GM12878 (cell line): ENCODE measurements at regions not wholly inside any gene's neighbourhood (a gene's known extent, or its start where the extent isn't known, plus 50 kb on each side); places are given as distances from the start of the nearest gene placed in this dataset.

Experiments used
- ATAC-seq: fragments of 200-7000 bp; cut with Tn5 transposase; 3 replicates; pipeline ENCODE4 v1.9.1; 2020; ENCODE audit warnings: mild to moderate bottlenecking, moderate library complexity
- BruUV-seq: library from RNA; stranded (reverse); fragments of 400-500 nt; replicated peaks from 2 replicates; lab custom pipeline; 2021; lab: Mats Ljungman, UMichigan
- CTCF ChIA-PET: fragments of 300-600 bp; sonication (Branson Sonifier 250); formaldehyde crosslinking; extraction: SDS; loops from one replicate; lab custom pipeline; 2021; ENCODE audit warnings: inconsistent platforms; lab: Yijun Ruan, JAX
- POLR2A ChIA-PET: fragments of 350-600 bp; formaldehyde crosslinking; extraction: SDS; loops from one replicate; lab custom pipeline; 2021; ENCODE audit warnings: inconsistent platforms; lab: Charles Lee
- RAD21 ChIA-PET: fragments of 300-600 bp; sonication (Branson Sonifier 250); formaldehyde crosslinking; loops from one replicate; lab custom pipeline; 2023; ENCODE audit warnings: antibody characterized with exemption; ENCODE audit not compliant: unreplicated experiment; lab: Charles Lee
- SMC1A ChIA-PET: fragments of 300-600 bp; sonication (Branson Sonifier 250); formaldehyde crosslinking; loops from one replicate; lab custom pipeline; 2023; ENCODE audit not compliant: unreplicated experiment, uncharacterized antibody; lab: Charles Lee
- DNase-seq: peaks from one replicate; pipeline ENCODE4 v3.0.0-alpha.2; 2011; ENCODE audit warnings: low read depth, low spot score
- FAIRE-seq: peaks from 3 replicates; lab custom pipeline; 2011; peaks lifted over from hg19 to GRCh38; lab: Jason Lieb, UNC
- H2AFZ ChIP-seq: 2 replicates; pipeline ENCODE4 v1.6.0; 2011; ENCODE audit warnings: low read depth, low read length, control low read depth; ENCODE audit not compliant: control insufficient read depth
- H3K27ac ChIP-seq: 2 replicates; pipeline ENCODE4 v1.5.1; 2011; ENCODE audit warnings: control low read depth; ENCODE audit not compliant: control insufficient read depth, insufficient read depth
- H3K27me3 ChIP-seq, 2 experiments: replicated peaks in 1 of 2; 2 replicates each; pipeline versions ENCODE4 v1.6.0 to v1.6.1; 2011; ENCODE audit warnings: low read length in 1 of 2; ENCODE audit not compliant: control insufficient read depth in 2 of 2, insufficient read depth in 2 of 2
- H3K36me3 ChIP-seq, 2 experiments: 2 replicates each; pipeline ENCODE4 v1.5.1; 2011; ENCODE audit warnings: low read length in 1 of 2; ENCODE audit not compliant: control insufficient read depth in 2 of 2, insufficient read depth in 2 of 2
- H3K4me1 ChIP-seq: 2 replicates; pipeline ENCODE4 v1.6.1; 2011; ENCODE audit warnings: mild to moderate bottlenecking, low read length, moderate library complexity, mixed read lengths; ENCODE audit not compliant: control insufficient read depth, insufficient read depth
- H3K4me2 ChIP-seq: 2 replicates; pipeline ENCODE4 v1.6.0; 2011; ENCODE audit warnings: control low read depth; ENCODE audit not compliant: control insufficient read depth, insufficient read depth
- H3K4me3 ChIP-seq: fragments of 200-600 bp; sonication (generic); 2 replicates; pipeline ENCODE4 v1.5.1; 2016
- H3K79me2 ChIP-seq: 2 replicates; pipeline ENCODE4 v1.6.0; 2011; ENCODE audit warnings: low read length; ENCODE audit not compliant: control insufficient read depth, insufficient read depth
- H3K9ac ChIP-seq: 2 replicates; pipeline ENCODE4 v1.8.0; 2011; ENCODE audit warnings: low read length, control low read depth, mixed read lengths; ENCODE audit not compliant: control insufficient read depth, insufficient read depth
- H3K9me3 ChIP-seq: replicated peaks from 3 replicates; pipeline ENCODE4 v1.5.1; 2011; ENCODE audit warnings: mild to moderate bottlenecking, low read length; ENCODE audit not compliant: control insufficient read depth, insufficient read depth
- H4K20me1 ChIP-seq: 2 replicates; pipeline ENCODE4 v1.6.0; 2011; ENCODE audit not compliant: control insufficient read depth, insufficient read depth
- CEBPB ChIP-seq, 2 experiments: fragments of 150-350 bp in 1 of 2; IDR thresholded peaks; 2 replicates each; pipeline ENCODE4 v1.6.1; 2012 to 2014; ENCODE audit warnings: low read depth in 2 of 2, low read length in 2 of 2, borderline replicate concordance in 1 of 2, inconsistent platforms in 1 of 2
- ETV6 ChIP-seq, 2 experiments: fragments of 450-650 bp in 1 of 2; IDR thresholded peaks in 1 of 2; conservative IDR thresholded peaks in 1 of 2; 2 replicates each; pipeline ENCODE4 v1.6.1; 2014; ENCODE audit warnings: antibody characterized with exemption in 1 of 2, borderline replicate concordance in 1 of 2, low read depth in 1 of 2, mild to moderate bottlenecking in 1 of 2, moderate library complexity in 1 of 2
- HDAC2 ChIP-seq: fragments of 200-600 bp; sonication (generic); IDR thresholded peaks from 2 replicates; pipeline ENCODE4 v1.6.1; 2017
- IKZF1 ChIP-seq: fragments of 450-650 bp; conservative IDR thresholded peaks from 2 replicates; pipeline ENCODE4 v1.6.1; 2017; ENCODE audit warnings: antibody characterized with exemption, mild to moderate bottlenecking
- IKZF2 ChIP-seq, 2 experiments: fragments of 450-650 bp; IDR thresholded peaks; 2 replicates each; pipeline ENCODE4 v1.6.1; 2017; ENCODE audit warnings: mild to moderate bottlenecking in 2 of 2, moderate library complexity in 2 of 2
- JUND ChIP-seq: IDR thresholded peaks from 2 replicates; pipeline ENCODE4 v1.6.1; 2012; ENCODE audit warnings: low read depth, mild to moderate bottlenecking, low read length, improper control_type of control experiment, moderate library complexity
- MYB ChIP-seq: fragments of 150-350 bp; IDR thresholded peaks from 2 replicates; pipeline ENCODE4 v1.6.1; 2014; ENCODE audit warnings: mild to moderate bottlenecking, low read depth, low read length, borderline replicate concordance
- PAX8 ChIP-seq: fragments of 450-650 bp; IDR thresholded peaks from 2 replicates; pipeline ENCODE4 v1.6.1; 2017; ENCODE audit warnings: mild to moderate bottlenecking, moderate library complexity
- RAD21 ChIP-seq: IDR thresholded peaks from 2 replicates; pipeline ENCODE4 v1.6.1; 2011; ENCODE audit warnings: mild to moderate bottlenecking, low read depth, low read length, moderate library complexity; ENCODE audit not compliant: insufficient read depth
- SMC3 ChIP-seq: IDR thresholded peaks from 2 replicates; pipeline ENCODE4 v1.6.1; 2011; ENCODE audit warnings: low read length, improper control_type of control experiment, borderline replicate concordance
- SP1 ChIP-seq: IDR thresholded peaks from one replicate; pipeline ENCODE4 v1.6.1; 2011; ENCODE audit warnings: low read depth, low read length
- TAF1 ChIP-seq: IDR thresholded peaks from 2 replicates; pipeline ENCODE4 v1.6.1; 2011; ENCODE audit warnings: mild to moderate bottlenecking, low read depth, low read length, borderline replicate concordance
- YBX1 ChIP-seq: fragments of 450-650 bp; IDR thresholded peaks from 2 replicates; pipeline ENCODE4 v1.6.1; 2016; ENCODE audit warnings: antibody characterized with exemption
- YY1 ChIP-seq: IDR thresholded peaks from 2 replicates; pipeline ENCODE4 v1.6.1; 2011; ENCODE audit warnings: low read depth, mild to moderate bottlenecking, low read length
- ZNF207 ChIP-seq: fragments of 450-650 bp; IDR thresholded peaks from 2 replicates; pipeline ENCODE4 v1.6.1; 2014; ENCODE audit warnings: antibody characterized with exemption, mild to moderate bottlenecking, borderline replicate concordance
- WGBS: methylation state at CpG from one replicate; pipeline ENCODE4 v1.1.6; 2016; ENCODE audit warnings: low lambda C conversion rate; ENCODE audit not compliant: insufficient replicate concordance, insufficient coverage; ENCODE audit errors: missing lambda C conversion rate; 5-methylcytosine and 5-hydroxymethylcytosine counted together
- in situ Hi-C: fragments of 300-500 bp; cut with MboI; formaldehyde crosslinking; loops from 9 replicates; pipeline ENCODE4 v1.14.3; 2018; ENCODE audit warnings: mixed read lengths
- intact Hi-C: fragments of 100-400 bp; cut with micrococcal nuclease; formaldehyde crosslinking; loops from one replicate; pipeline ENCODE4 v1.14.2; 2022; ENCODE audit not compliant: unreplicated experiment
- TF ChIP-seq, protein P1 (sequence below): fragments of 450-650 bp; IDR thresholded peaks from 2 replicates; pipeline ENCODE4 v1.6.1; 2017; ENCODE audit warnings: low read depth, mild to moderate bottlenecking, moderate library complexity
- TF ChIP-seq, protein P2 (sequence below): fragments of 450-650 bp; IDR thresholded peaks from 2 replicates; pipeline ENCODE4 v1.6.1; 2016; ENCODE audit warnings: mild to moderate bottlenecking

DNA sequence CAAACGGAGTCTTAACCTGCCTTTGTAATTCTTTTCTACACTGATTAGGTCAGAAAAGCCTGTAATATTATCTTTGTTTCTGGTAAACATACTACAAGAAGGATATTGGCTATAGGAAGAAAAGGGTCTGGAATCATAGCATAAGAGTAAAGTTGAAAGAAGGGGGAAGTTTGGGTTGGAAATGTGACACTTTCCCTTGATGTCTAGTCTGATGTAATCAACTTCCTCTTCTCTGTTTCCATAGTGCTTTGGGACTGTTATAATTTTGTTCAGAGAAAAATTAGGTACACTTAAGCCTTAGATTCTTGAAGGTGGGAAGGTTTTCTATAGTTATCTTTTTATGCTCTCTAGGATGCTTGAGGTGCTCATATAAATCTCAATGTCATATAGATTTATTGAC is 322.2 kb downstream of the AEBP2 start:
- no peak overlapping the region for H2AFZ ChIP-seq
- FAIRE-seq, result no peak

DNA sequence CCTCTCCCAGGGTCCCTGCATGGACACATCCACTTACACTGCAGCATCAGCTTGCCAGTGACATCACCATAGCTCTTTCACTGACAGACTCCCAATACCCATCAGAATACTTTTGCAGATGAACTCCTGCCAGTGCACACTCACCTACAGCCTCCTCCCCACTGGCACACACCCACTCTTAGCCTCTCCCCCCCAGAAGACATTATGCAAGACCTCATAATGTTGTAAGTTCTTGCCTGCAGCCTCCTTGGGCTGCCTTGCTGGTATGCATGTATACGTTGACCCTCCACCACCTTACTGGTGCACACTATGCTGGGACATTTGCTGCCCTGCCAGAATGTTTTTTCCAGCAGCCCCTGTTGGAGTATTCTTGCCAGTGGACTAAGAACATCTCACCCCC is 324.2 kb downstream of the AEBP2 start:
- no peak for ATAC-seq
- POLR2A ChIA-PET, result no interaction called here
- WGBS, result 4% methylated on average over 1 of the region's 1 CpG
- no peak overlapping the region for H3K27ac ChIP-seq
- H3K9ac ChIP-seq, result no peak overlapping the region
- no peaks in the 10 kb centered on the region for H3K27me3 ChIP-seq
- H3K36me3 ChIP-seq, result no peaks in the 10 kb centered on the region
- H4K20me1 ChIP-seq, result no peaks in the 10 kb centered on the region
- in situ Hi-C loops, result no loop called here
- CTCF ChIA-PET, result no interaction called here
- no peak for DNase-seq
- RAD21 ChIA-PET, result interaction anchor here (1.2 to 1.6 kb wide), 2 partner anchors 15 to 131 kb away, joined by 3 to 4 read pairs; no protein-coding TSS in a partner anchor
- H3K79me2 ChIP-seq, result no peaks in the 10 kb centered on the region
- FAIRE-seq, result no peak
- no peak overlapping the region for H3K4me2 ChIP-seq
- intact Hi-C loops, result no loop called here
- H3K9me3 ChIP-seq, result no peaks in the 10 kb centered on the region
- SMC1A ChIA-PET, result interaction anchor here (0.6 to 1.1 kb wide), 2 partner anchors 23 to 1917 kb away, joined by 3 read pairs; no protein-coding TSS in a partner anchor
- no peak overlapping the region for H3K4me3 ChIP-seq
- no peaks in the 10 kb centered on the region for H3K4me1 ChIP-seq
- no TSS peak for BruUV-seq
- H2AFZ ChIP-seq, result no peak overlapping the region
- no peak for TF ChIP-seq HDAC2
- TF ChIP-seq MYB, result no peak
- TF ChIP-seq SP1, result no peak
- no peak for TF ChIP-seq PAX8
- no peak for TF ChIP-seq YBX1
- no peak for TF ChIP-seq TAF1
- TF ChIP-seq SMC3, result no peak
- no peak for TF ChIP-seq CEBPB (IDR thresholded peaks at IDR 0.05; ENCODE audit: borderline replicate concordance in 1 of 2, low read depth in 2 of 2, low read length in 2 of 2)
- TF ChIP-seq, protein P1, sequence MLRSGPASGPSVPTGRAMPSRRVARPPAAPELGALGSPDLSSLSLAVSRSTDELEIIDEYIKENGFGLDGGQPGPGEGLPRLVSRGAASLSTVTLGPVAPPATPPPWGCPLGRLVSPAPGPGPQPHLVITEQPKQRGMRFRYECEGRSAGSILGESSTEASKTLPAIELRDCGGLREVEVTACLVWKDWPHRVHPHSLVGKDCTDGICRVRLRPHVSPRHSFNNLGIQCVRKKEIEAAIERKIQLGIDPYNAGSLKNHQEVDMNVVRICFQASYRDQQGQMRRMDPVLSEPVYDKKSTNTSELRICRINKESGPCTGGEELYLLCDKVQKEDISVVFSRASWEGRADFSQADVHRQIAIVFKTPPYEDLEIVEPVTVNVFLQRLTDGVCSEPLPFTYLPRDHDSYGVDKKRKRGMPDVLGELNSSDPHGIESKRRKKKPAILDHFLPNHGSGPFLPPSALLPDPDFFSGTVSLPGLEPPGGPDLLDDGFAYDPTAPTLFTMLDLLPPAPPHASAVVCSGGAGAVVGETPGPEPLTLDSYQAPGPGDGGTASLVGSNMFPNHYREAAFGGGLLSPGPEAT, result no peak
- no peak for TF ChIP-seq JUND
- no peak for TF ChIP-seq IKZF1
- no peak for TF ChIP-seq RAD21
- TF ChIP-seq YY1, result no peak
- TF ChIP-seq, protein P2, sequence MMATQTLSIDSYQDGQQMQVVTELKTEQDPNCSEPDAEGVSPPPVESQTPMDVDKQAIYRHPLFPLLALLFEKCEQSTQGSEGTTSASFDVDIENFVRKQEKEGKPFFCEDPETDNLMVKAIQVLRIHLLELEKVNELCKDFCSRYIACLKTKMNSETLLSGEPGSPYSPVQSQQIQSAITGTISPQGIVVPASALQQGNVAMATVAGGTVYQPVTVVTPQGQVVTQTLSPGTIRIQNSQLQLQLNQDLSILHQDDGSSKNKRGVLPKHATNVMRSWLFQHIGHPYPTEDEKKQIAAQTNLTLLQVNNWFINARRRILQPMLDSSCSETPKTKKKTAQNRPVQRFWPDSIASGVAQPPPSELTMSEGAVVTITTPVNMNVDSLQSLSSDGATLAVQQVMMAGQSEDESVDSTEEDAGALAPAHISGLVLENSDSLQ, result no peak
- TF ChIP-seq ZNF207, result no peak

More for the DNA sequence above, 322.2 kb downstream of the AEBP2 start:
- BruUV-seq, result no TSS peak
- Histone ChIP-seq H3K4me3 (no peak overlapping the region), H3K9ac (no peak overlapping the region), H4K20me1 (no peaks in the 10 kb centered on the region)
- peak; percentile 45 for ATAC-seq
- intact Hi-C loops, result no loop called here
- DNase-seq, result no peak
- TF ChIP-seq HDAC2 (no peak), ETV6 (conservative IDR thresholded peaks at IDR 0.05 in 1 of 2, IDR thresholded peaks at IDR 0.05 in 1 of 2; ENCODE audit: borderline replicate concordance in 1 of 2, low read depth in 1 of 2) (no peak), IKZF2 (IDR thresholded peaks at IDR 0.05) (peak in 1 of 2 experiments; percentile 17; a peak in 1 of 4 replicates)
- TF ChIP-seq, all 136 proteins: peak for 1
- Histone ChIP-seq H3K79me2 (no peaks in the 10 kb centered on the region), H3K36me3 (no peaks in the 10 kb centered on the region), H3K4me2 (no peak overlapping the region), H3K9me3 (no peaks in the 10 kb centered on the region), H3K27me3 (no peaks in the 10 kb centered on the region), H3K4me1 (no peaks in the 10 kb centered on the region), H3K27ac (no peak overlapping the region)
- 52% methylated on average over 1 of the region's 1 CpG for WGBS
- ChIA-PET RAD21 (interaction anchor here (1.1 kb wide), 1 partner anchor 133 kb away, joined by 3 read pairs; no protein-coding TSS in a partner anchor), CTCF (no interaction called here), SMC1A (interaction anchor here (0.8 to 1.0 kb wide), 2 partner anchors 132 to 187 kb away, joined by 3 to 6 read pairs; no protein-coding TSS in a partner anchor), POLR2A (no interaction called here)
- in situ Hi-C loops, result no loop called here
